Heart left ventricle (tissue), 16 donors: ENCODE measurements at regions not wholly inside any gene's neighbourhood (a gene's known extent, or its start where the extent isn't known, plus 50 kb on each side); places are given as distances from the start of the nearest gene placed in this dataset.
A peak's percentile ranks its signal among the peaks of the same experiment; 100 is the strongest.

ENCODE experiments used
- ATAC-seq, 4 donors: fragments of 200-7000 bp; cut with Tn5 transposase; one replicate each; pipeline ENCODE4 v1.9.1; 2020 to 2022; ENCODE audit warnings: moderate library complexity in 4 of 4, mild to moderate bottlenecking in 3 of 4, moderate number of reproducible peaks in 1 of 4
- DNase-seq, 5 donors: peaks; one replicate each; pipeline ENCODE4 v3.0.0-alpha.2; 2020
- H3K27ac ChIP-seq, 12 donors: fragments of 200-600 bp; sonication (generic) in 4 of 12; one replicate each; pipeline versions ENCODE4 v1.5.0 to v1.8.0; 2016 to 2022; ENCODE audit warnings: mild to moderate bottlenecking in 2 of 12
- H3K27me3 ChIP-seq, 9 donors: fragments of 200-600 bp; sonication (generic) in 2 of 9; one replicate each; pipeline versions ENCODE4 v1.5.1 to v1.8.0; 2016 to 2022; ENCODE audit warnings: mild to moderate bottlenecking in 3 of 9
- H3K36me3 ChIP-seq, 9 donors: fragments of 200-600 bp; sonication (generic) in 2 of 9; one replicate each; pipeline versions ENCODE4 v1.5.0 to v1.8.0; 2018 to 2022; ENCODE audit warnings: mild to moderate bottlenecking in 2 of 9
- H3K4me1 ChIP-seq, 12 donors: fragments of 200-600 bp; sonication (generic) in 4 of 12; one replicate each; pipeline versions ENCODE4 v1.5.0 to v1.8.0; 2016 to 2022; ENCODE audit warnings: mild to moderate bottlenecking in 3 of 12
- H3K4me3 ChIP-seq, 12 donors: fragments of 200-600 bp; sonication (generic) in 4 of 12; one replicate each; pipeline versions ENCODE4 v1.5.0 to v1.8.0; 2017 to 2022; ENCODE audit warnings: mild to moderate bottlenecking in 9 of 12, moderate library complexity in 4 of 12
- H3K9me3 ChIP-seq, 12 donors: fragments of 200-600 bp; sonication (generic) in 4 of 12; one replicate each; pipeline versions ENCODE4 v1.5.0 to v1.8.0; 2016 to 2022; ENCODE audit warnings: mild to moderate bottlenecking in 1 of 12
- CTCF ChIP-seq, 12 donors: fragments of 200-600 bp; sonication (generic) in 4 of 12; IDR thresholded peaks; one replicate each; pipeline versions ENCODE4 v1.5.0 to v1.8.0; 2018 to 2022; ENCODE audit warnings: antibody characterized with exemption in 12 of 12, mild to moderate bottlenecking in 5 of 12
- POLR2A ChIP-seq, 2 donors: fragments of 450-650 bp; IDR thresholded peaks; one replicate each; pipeline ENCODE4 v1.6.1; 2017; ENCODE audit warnings: antibody characterized with exemption in 2 of 2, mild to moderate bottlenecking in 2 of 2, moderate library complexity in 2 of 2
- WGBS, 4 donors: extraction: QIAGEN DNeasy Blood & Tissue Kit in 2 of 4; methylation state at CpG; one replicate each; pipeline versions ENCODE4 v1.1.5 to v1.1.7; 2013 to 2018; 5-methylcytosine and 5-hydroxymethylcytosine counted together
- intact Hi-C, 10 donors: fragments of 100-400 bp; cut with DNase I; formaldehyde crosslinking; loops; one replicate each; pipeline versions ENCODE4 v1.11.1 to v1.14.2; 2022
- donor health status: ischemic (EF 13 %, LVEDD 7.1; RV severe dilation, severe dysfunction).
- donor health status: healthy with polysubstance abuse.
- donor health status: DM: no; HTN: yes; CAD: no.
- donor health status: DM: no; HTN: no; CAD: no.
- donor health status: ischemic (EF 25% LVEDD 6.9; RV normal size, moderate dysfunction).
- donor health status: ischemic (EF 25% LVEDD 5.7; RV mildly dilated, moderate dysfunction).
- donor health status: healthy.
- donor health status: DM: yes; HTN: yes; CAD: no.
- donor health status: ischemic (EF 35%, LVEDD 5.7; RV mildly dilated, moderate dysfunction).
- donor health status: nonischemic (EF 11% LVEDD 7.7; RV severe dilation, severe dysfunction).
- donor health status: DM: yes; HTN: yes; CAD: no.
- donor health status: PGD.
- donor health status: ischemic (EF 29% LVEDD 5.4; RV normal size, mild dysfunction).
- donor health status: nonischemic (EF 23%, LVEDD 6.1; RV moderate dilation, normal function).

- no peak overlapping the region for H3K27ac ChIP-seq
- no peak overlapping the region for H3K4me3 ChIP-seq
- 49 to 56% (median 52%) methylated on average over 4 of the region's 4 CpGs for WGBS, 4 donors
- ATAC-seq (no peak), DNase-seq (no peak)
- TF ChIP-seq POLR2A (IDR thresholded peaks at IDR 0.05) (no peak), CTCF (IDR thresholded peaks at IDR 0.05) (no peak)
- H3K27me3 ChIP-seq, result peaks cover 0 to 49% (median 4%) of the 10 kb centered on the region in 9 donors
- intact Hi-C loops, result loop anchor here in 1 of 10 donors (10.0 kb wide), 1 partner anchor 584 kb away; no protein-coding TSS in a partner anchor
- H3K4me1 ChIP-seq, result no peaks in the 10 kb centered on the region
- H3K36me3 ChIP-seq, result no peaks in the 10 kb centered on the region
- no peaks in the 10 kb centered on the region for H3K9me3 ChIP-seq
These were observed 146.6 kb downstream of the ASCL4 start for GRCh38 chr12:107921062-107921461.

GRCh38 chr12:107925125-107925524 lies 150.6 kb downstream of the ASCL4 start:
- no peaks in the 10 kb centered on the region for H3K9me3 ChIP-seq
- 66 to 71% (median 69%) methylated on average over 3 of the region's 3 CpGs for WGBS, 4 donors
- DNase-seq (no peak), ATAC-seq (no peak)
- H3K4me1 ChIP-seq, result no peaks in the 10 kb centered on the region
- no peaks in the 10 kb centered on the region for H3K36me3 ChIP-seq
- H3K4me3 ChIP-seq, result no peak overlapping the region
- H3K27me3 ChIP-seq, result peaks cover 0 to 40% (median 3%) of the 10 kb centered on the region in 9 donors
- intact Hi-C loops, result loop anchor here in 1 of 10 donors (10.0 kb wide), 1 partner anchor 580 kb away; no protein-coding TSS in a partner anchor
- no peak overlapping the region for H3K27ac ChIP-seq
- TF ChIP-seq CTCF (IDR thresholded peaks at IDR 0.05) (no peak), POLR2A (IDR thresholded peaks at IDR 0.05) (no peak)

GRCh38 chr12:107929436-107929835 lies 154.9 kb downstream of the ASCL4 start:
- Histone ChIP-seq H3K4me1 (no peaks in the 10 kb centered on the region), H3K27me3 (peaks cover 0 to 35% (median 7%) of the 10 kb centered on the region in 9 donors), H3K36me3 (no peaks in the 10 kb centered on the region), H3K4me3 (no peak overlapping the region), H3K27ac (no peak overlapping the region), H3K9me3 (no peaks in the 10 kb centered on the region)
- intact Hi-C loops, result loop anchor here in 1 of 10 donors (10.0 kb wide), 1 partner anchor 575 kb away; no protein-coding TSS in a partner anchor
- no peak for TF ChIP-seq POLR2A (IDR thresholded peaks at IDR 0.05)
- TF ChIP-seq CTCF (IDR thresholded peaks at IDR 0.05), result peak in 2 of 12 donors; percentile 11 to 16
- 27 to 54% (median 34%) methylated on average over 12 of the region's 12 CpGs for WGBS, 4 donors
- DNase-seq (no peak), ATAC-seq (no peak)

GRCh38 chr12:107931761-107932160 lies 157.3 kb downstream of the ASCL4 start:
- no peak for ATAC-seq
- 50 to 63% (median 56%) methylated on average over 5 of the region's 5 CpGs for WGBS, 4 donors
- Histone ChIP-seq H3K27ac (no peak overlapping the region), H3K4me3 (no peak overlapping the region), H3K36me3 (no peaks in the 10 kb centered on the region), H3K27me3 (peaks cover 0 to 52% (median 13%) of the 10 kb centered on the region in 9 donors), H3K4me1 (no peaks in the 10 kb centered on the region), H3K9me3 (no peaks in the 10 kb centered on the region)
- intact Hi-C loops, result no loop called here
- TF ChIP-seq CTCF (IDR thresholded peaks at IDR 0.05) (no peak), POLR2A (IDR thresholded peaks at IDR 0.05) (no peak)
- no peak for DNase-seq
